Adrenal gland (tissue), 9 donors: ENCODE measurements at regions not wholly inside any gene's neighbourhood (a gene's known extent, or its start where the extent isn't known, plus 50 kb on each side); places are given as distances from the start of the nearest gene placed in this dataset.
"Not testable (repeated sequence)": the region's sequence is repeated elsewhere in the genome, so short reads cannot be mapped to it uniquely, and the experiment has no call there.

Experiments used
- DNase-seq, 7 donors: peaks; one replicate each; pipeline ENCODE4 v3.0.0-alpha.2; 2019 to 2020
- H3K27ac ChIP-seq, 5 donors: fragments of 200-600 bp; sonication (generic) in 4 of 5; 1 replicate in 3 of 5; 2 replicates in 2 of 5; pipeline versions ENCODE4 v1.5.1 to v1.8.0; 2016 to 2020; ENCODE audit warnings: mild to moderate bottlenecking in 1 of 5
- H3K27me3 ChIP-seq: fragments of 200-600 bp; 2 replicates; pipeline ENCODE4 v1.8.0; 2021
- H3K36me3 ChIP-seq, 2 donors: fragments of 200-600 bp; replicated peaks in 1 of 2; 1 replicate in 1 of 2; 2 replicates in 1 of 2; pipeline versions ENCODE4 v1.5.1 to v1.8.0; 2018 to 2022
- H3K4me1 ChIP-seq, 2 donors: fragments of 200-600 bp; replicated peaks in 1 of 2; 1 replicate in 1 of 2; 2 replicates in 1 of 2; pipeline versions ENCODE4 v1.5.1 to v1.8.0; 2018 to 2021
- H3K4me3 ChIP-seq, 4 donors: fragments of 200-600 bp; sonication (generic) in 3 of 4; one replicate each; pipeline ENCODE4 v1.5.1; 2016 to 2018
- H3K9me3 ChIP-seq, 3 donors: fragments of 200-600 bp; sonication (generic) in 1 of 3; replicated peaks in 1 of 3; 1 replicate in 2 of 3; 2 replicates in 1 of 3; pipeline versions ENCODE4 v1.5.1 to v1.8.0; 2016 to 2021
- POLR2A ChIP-seq, 2 donors: fragments of 450-650 bp; IDR thresholded peaks; one replicate each; pipeline ENCODE4 v1.6.1; 2017; ENCODE audit warnings: antibody characterized with exemption in 2 of 2, mild to moderate bottlenecking in 2 of 2, moderate library complexity in 1 of 2
- WGBS, 4 donors: extraction: QIAGEN DNeasy Blood & Tissue Kit in 2 of 4; methylation state at CpG; one replicate each; pipeline versions ENCODE4 v1.1.5 to v1.1.7; 2013 to 2017; 5-methylcytosine and 5-hydroxymethylcytosine counted together
- intact Hi-C, 2 donors: fragments of 100-400 bp; cut with DNase I; formaldehyde crosslinking; loops; one replicate each; pipeline versions ENCODE4 v1.14.1 to v1.15.0; 2022 to 2023
- TF ChIP-seq, protein P1 (sequence below), 6 experiments: fragments of 450-650 bp in 4 of 6; fragments of 200-600 bp in 2 of 6; sonication (generic) in 1 of 6; IDR thresholded peaks; 1 replicate in 5 of 6; 2 replicates in 1 of 6; pipeline versions ENCODE4 v1.5.1 to v1.8.0; 2016 to 2021; ENCODE audit warnings: antibody characterized with exemption in 6 of 6, mild to moderate bottlenecking in 2 of 6, moderate library complexity in 1 of 6
- donor health status: healthy with polysubstance abuse.
- donor health status: Bipolar disorder and iron deficiency.
- donor health status: DM: yes; HTN: yes; CAD: no.
- donor health status: DM: no; HTN: no; CAD: no.
- donor health status: DM: no; HTN: no; CAD: no.

DNA sequence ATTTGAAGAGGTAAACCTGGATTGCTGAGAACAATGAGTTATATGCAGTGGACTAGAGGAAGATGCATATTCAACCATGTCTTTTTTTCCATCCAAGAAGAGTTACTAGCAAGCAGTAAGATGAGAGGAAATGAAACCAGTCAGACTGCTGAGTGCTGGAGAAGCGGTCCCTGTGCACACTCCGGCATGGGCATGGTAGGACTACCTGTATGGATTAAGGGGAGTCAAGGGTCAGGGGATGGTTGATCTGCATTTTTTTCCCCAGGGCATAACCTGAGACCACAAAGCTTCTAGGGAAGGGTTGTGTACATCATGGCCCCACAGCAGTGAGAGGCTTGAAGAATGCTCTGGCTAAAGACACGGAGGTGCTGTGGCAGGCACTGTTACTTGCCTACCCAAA lies 76.6 kb upstream of the ZNF169 start:
- intact Hi-C loops: no loop called here
- H3K36me3 ChIP-seq: peaks cover 0 to 4% of the 10 kb centered on the region in 2 donors
- H3K4me1 ChIP-seq: peaks cover 16 to 48% of the 10 kb centered on the region in 2 donors
- H3K9me3 ChIP-seq: no peaks in the 10 kb centered on the region
- peak overlapping the region in 1 of 5 donors; percentile 51 for H3K27ac ChIP-seq
- H3K27me3 ChIP-seq: no peaks in the 10 kb centered on the region
- TF ChIP-seq POLR2A (IDR thresholded peaks at IDR 0.05): no peak
- TF ChIP-seq, protein P1, sequence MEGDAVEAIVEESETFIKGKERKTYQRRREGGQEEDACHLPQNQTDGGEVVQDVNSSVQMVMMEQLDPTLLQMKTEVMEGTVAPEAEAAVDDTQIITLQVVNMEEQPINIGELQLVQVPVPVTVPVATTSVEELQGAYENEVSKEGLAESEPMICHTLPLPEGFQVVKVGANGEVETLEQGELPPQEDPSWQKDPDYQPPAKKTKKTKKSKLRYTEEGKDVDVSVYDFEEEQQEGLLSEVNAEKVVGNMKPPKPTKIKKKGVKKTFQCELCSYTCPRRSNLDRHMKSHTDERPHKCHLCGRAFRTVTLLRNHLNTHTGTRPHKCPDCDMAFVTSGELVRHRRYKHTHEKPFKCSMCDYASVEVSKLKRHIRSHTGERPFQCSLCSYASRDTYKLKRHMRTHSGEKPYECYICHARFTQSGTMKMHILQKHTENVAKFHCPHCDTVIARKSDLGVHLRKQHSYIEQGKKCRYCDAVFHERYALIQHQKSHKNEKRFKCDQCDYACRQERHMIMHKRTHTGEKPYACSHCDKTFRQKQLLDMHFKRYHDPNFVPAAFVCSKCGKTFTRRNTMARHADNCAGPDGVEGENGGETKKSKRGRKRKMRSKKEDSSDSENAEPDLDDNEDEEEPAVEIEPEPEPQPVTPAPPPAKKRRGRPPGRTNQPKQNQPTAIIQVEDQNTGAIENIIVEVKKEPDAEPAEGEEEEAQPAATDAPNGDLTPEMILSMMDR (IDR thresholded peaks at IDR 0.05): no peak
- no peak overlapping the region for H3K4me3 ChIP-seq
- DNase-seq: no peak
- WGBS, 4 donors: 77 to 87% (median 81%) methylated on average over 3 of the region's 3 CpGs

DNA sequence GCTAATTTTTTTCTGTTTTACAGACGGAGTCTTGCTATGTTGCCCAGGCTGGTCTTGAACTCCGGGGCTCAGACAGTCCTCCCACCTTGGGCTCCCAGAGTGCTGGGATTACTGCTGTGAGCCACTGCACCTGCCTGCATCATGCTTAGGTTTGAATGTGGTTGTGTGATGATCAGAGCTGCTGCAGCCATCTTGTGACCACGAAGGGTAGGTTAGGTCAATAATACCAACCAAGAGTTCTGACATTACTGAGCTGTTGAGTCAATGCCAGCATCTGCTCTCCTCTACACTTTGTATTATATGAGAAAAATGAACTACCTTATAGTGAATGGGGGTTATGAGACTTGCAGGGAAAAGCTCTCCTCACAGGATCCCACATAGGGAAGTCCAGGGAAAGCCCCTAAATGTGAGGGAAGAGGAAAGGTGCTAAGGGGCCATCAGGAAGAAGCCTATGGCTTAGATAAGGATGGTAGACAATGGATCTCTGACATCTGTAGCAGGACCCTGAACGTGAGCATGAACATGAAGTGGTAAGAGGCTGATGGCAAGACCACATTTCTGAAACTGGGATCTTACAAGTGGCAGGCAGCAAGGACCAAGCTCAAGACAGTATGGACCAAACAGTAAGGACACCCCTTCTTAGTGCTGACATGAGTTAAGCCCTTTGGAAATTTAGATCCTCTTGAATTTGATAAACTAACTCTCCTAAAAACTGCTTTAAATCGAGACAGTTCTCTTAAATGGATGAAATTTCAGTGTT lies 75.7 kb upstream of the ZNF169 start:
- no peak for DNase-seq
- H3K9me3 ChIP-seq: no peaks in the 10 kb centered on the region
- H3K27ac ChIP-seq: no peak overlapping the region
- no peak overlapping the region for H3K4me3 ChIP-seq
- intact Hi-C loops: no loop called here
- H3K36me3 ChIP-seq: no peaks in the 10 kb centered on the region
- 85 to 98% (median 93%) methylated on average over 5 of the region's 5 CpGs for WGBS, 4 donors
- H3K27me3 ChIP-seq: no peaks in the 10 kb centered on the region
- no peak for TF ChIP-seq POLR2A (IDR thresholded peaks at IDR 0.05)
- TF ChIP-seq, protein P1 (IDR thresholded peaks at IDR 0.05): no peak
- peaks cover 12 to 39% of the 10 kb centered on the region in 2 donors for H3K4me1 ChIP-seq

DNA sequence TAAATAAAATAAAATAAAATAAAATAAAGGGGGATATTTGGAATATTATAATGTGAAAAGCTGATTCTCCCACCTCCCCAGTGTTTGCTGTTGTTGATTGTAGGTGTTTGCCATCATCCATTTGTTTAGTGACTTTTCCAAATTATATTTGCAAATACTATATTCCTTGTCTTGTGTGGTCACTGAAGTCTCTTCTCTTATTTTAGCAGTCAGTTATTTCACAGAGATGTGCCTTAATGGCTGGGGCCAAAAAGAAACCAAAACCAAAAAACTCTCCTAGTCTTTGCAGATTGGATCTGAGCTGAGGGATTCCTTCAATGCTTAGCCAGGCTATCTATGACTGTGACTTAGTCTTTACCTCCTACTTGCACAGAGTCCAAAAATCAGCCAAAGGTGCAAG lies 70.9 kb upstream of the ZNF169 start:
- intact Hi-C loops: no loop called here
- no peaks in the 10 kb centered on the region for H3K36me3 ChIP-seq
- TF ChIP-seq POLR2A (IDR thresholded peaks at IDR 0.05): no peak
- TF ChIP-seq, protein P1 (IDR thresholded peaks at IDR 0.05): no peak
- H3K27me3 ChIP-seq: no peaks in the 10 kb centered on the region
- H3K4me3 ChIP-seq: no peak overlapping the region
- H3K9me3 ChIP-seq: peaks cover 0 to 7% (median 0%) of the 10 kb centered on the region in 3 donors
- no peaks in the 10 kb centered on the region for H3K4me1 ChIP-seq
- H3K27ac ChIP-seq: no peak overlapping the region
- no peak for DNase-seq

DNA sequence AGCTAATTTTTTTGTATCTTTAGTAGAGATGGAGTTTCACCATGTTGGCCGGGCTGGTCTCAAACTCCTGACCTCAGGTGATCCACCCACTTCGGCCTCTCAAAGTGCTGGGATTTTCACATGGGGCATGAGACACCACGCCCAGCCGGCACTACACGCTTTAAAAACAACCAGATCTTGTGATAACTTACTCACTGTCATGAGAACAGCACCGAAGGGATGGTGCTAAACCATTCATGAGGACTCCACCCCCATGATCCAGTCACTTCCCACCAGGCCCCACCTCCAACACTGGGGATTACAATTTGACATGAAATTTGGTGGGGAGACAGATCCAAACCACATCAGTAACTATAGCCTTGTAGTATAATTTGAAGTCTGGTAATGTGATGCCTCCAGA lies 67.4 kb upstream of the ZNF169 start:
- DNase-seq, H3K4me3 ChIP-seq, H3K36me3 ChIP-seq, H3K4me1 ChIP-seq, H3K27ac ChIP-seq, H3K27me3 ChIP-seq, intact Hi-C loops: not testable (repeated sequence)
- WGBS, 4 donors: 96 to 100% (median 97%) methylated on average over 6 of the region's 6 CpGs
- H3K9me3 ChIP-seq: peaks cover 0 to 13% (median 0%) of the 10 kb centered on the region in 3 donors

DNA sequence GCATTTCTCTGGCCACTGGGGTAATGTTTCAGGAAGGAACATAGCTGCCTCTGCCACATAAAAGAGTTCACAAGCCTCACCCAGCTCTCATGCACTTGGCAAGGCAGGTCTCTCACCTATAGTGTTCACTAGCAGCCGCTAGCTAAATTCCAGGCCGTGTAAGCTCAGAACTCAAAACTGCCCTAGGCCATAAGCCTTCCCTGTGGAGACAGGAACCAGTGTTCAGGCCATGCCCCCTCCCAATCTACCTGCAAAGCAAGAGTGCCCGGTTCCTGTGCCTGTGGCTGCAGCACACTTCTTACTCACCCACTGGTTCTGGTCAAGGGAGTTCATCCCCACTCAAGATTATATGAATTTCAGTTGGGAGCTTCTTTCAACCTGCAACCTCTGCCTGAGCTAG lies 60.7 kb upstream of the ZNF169 start:
- Histone ChIP-seq H3K4me3 (no peak overlapping the region), H3K4me1 (no peaks in the 10 kb centered on the region), H3K27ac (no peak overlapping the region), H3K36me3 (no peaks in the 10 kb centered on the region), H3K27me3 (no peaks in the 10 kb centered on the region), H3K9me3 (peaks cover 0 to 6% (median 0%) of the 10 kb centered on the region in 3 donors)
- TF ChIP-seq, protein P1 (IDR thresholded peaks at IDR 0.05): no peak
- no peak for TF ChIP-seq POLR2A (IDR thresholded peaks at IDR 0.05)
- DNase-seq: no peak
- 80 to 100% (median 94%) methylated on average over 1 to 3 of the region's 3 CpGs for WGBS, 4 donors
- intact Hi-C loops: no loop called here
